ENCODE measurements at regions not wholly inside any gene's neighbourhood (a gene's known extent, or its start where the extent isn't known, plus 50 kb on each side); places are given as distances from the start of the nearest gene placed in this dataset.

- WGBS (ENCODE audit: insufficient coverage): no CpG with 5 or more reads among the region's 2 CpGs
- Mint-ChIP-seq H3K4me1 (no peaks in the 10 kb centered on the region), H3K36me3 (no peaks in the 10 kb centered on the region), H3K9me3 (peaks cover 0 to 5% (median 5%) of the 10 kb centered on the region in 3 donors), H3K27ac (no peak overlapping the region), H3K27me3 (no peaks in the 10 kb centered on the region), H3K4me3 (no peak overlapping the region)
- no peak for DNase-seq
- H3K36me3 ChIP-seq (ENCODE audit: control insufficient read depth in 2 of 2, extremely low read depth in 1 of 2, insufficient read depth in 1 of 2, low read length in 1 of 2): no peaks in the 10 kb centered on the region
- no peaks in the 10 kb centered on the region for H3K9me3 ChIP-seq
- ChIA-PET CTCF (interaction anchor here in 1 of 2 donors (0.7 kb wide), 1 partner anchor 20 kb away, joined by 3 read pairs; no protein-coding TSS in a partner anchor), POLR2A (interaction anchor here in 1 of 2 donors (0.6 kb wide), 1 partner anchor 546 kb away, joined by 3 read pairs; no protein-coding TSS in a partner anchor)
- no peak for ATAC-seq (replicated peaks in 1 of 4)
- no peaks in the 10 kb centered on the region for H3K27me3 ChIP-seq (replicated peaks in 1 of 2; ENCODE audit: control insufficient read depth in 2 of 2, extremely low read depth in 1 of 2, insufficient read depth in 2 of 2, low read length in 1 of 2)
- no peak overlapping the region for H3K27ac ChIP-seq (ENCODE audit: low read length)
- H3K4me3 ChIP-seq (ENCODE audit: control insufficient read depth in 1 of 2, extremely low read depth in 1 of 2, low read length in 1 of 2): no peak overlapping the region
- H3K4me1 ChIP-seq (ENCODE audit: control insufficient read depth in 1 of 2, extremely low read depth in 1 of 2, insufficient read depth in 2 of 2, low read length in 2 of 2): no peaks in the 10 kb centered on the region
Observed at GRCh38 chr3:106413683-106414082, 544.9 kb upstream of the CBLB start.

GRCh38 chr3:106420628-106421027 is 551.8 kb upstream of the CBLB start:
- Mint-ChIP-seq H3K4me3 (no peak overlapping the region), H3K27ac (no peak overlapping the region), H3K4me1 (peaks cover 10 to 21% (median 17%) of the 10 kb centered on the region in 3 donors), H3K36me3 (no peaks in the 10 kb centered on the region), H3K9me3 (no peaks in the 10 kb centered on the region), H3K27me3 (no peaks in the 10 kb centered on the region)
- Histone ChIP-seq H3K4me3 (ENCODE audit: control insufficient read depth in 1 of 2, extremely low read depth in 1 of 2, low read length in 1 of 2) (no peak overlapping the region), H3K36me3 (ENCODE audit: control insufficient read depth in 2 of 2, extremely low read depth in 1 of 2, insufficient read depth in 1 of 2, low read length in 1 of 2) (no peaks in the 10 kb centered on the region), H3K27ac (ENCODE audit: low read length) (no peak overlapping the region), H3K27me3 (replicated peaks in 1 of 2; ENCODE audit: control insufficient read depth in 2 of 2, extremely low read depth in 1 of 2, insufficient read depth in 2 of 2, low read length in 1 of 2) (no peaks in the 10 kb centered on the region), H3K9me3 (no peaks in the 10 kb centered on the region), H3K4me1 (ENCODE audit: control insufficient read depth in 1 of 2, extremely low read depth in 1 of 2, insufficient read depth in 2 of 2, low read length in 2 of 2) (no peaks in the 10 kb centered on the region)
- DNase-seq (no peak), ATAC-seq (replicated peaks in 1 of 4) (no peak)
- ChIA-PET CTCF (interaction anchor here in 1 of 2 donors (0.6 kb wide), 1 partner anchor 1564 kb away, joined by 4 read pairs; no protein-coding TSS in a partner anchor), POLR2A (no interaction called here)
- no CpG with 5 or more reads among the region's 2 CpGs for WGBS (ENCODE audit: insufficient coverage)

GRCh38 chr3:106421426-106421825 is 552.6 kb upstream of the CBLB start:
- Histone ChIP-seq H3K4me1 (ENCODE audit: control insufficient read depth in 1 of 2, extremely low read depth in 1 of 2, insufficient read depth in 2 of 2, low read length in 2 of 2) (no peaks in the 10 kb centered on the region), H3K27ac (ENCODE audit: low read length) (no peak overlapping the region), H3K27me3 (replicated peaks in 1 of 2; ENCODE audit: control insufficient read depth in 2 of 2, extremely low read depth in 1 of 2, insufficient read depth in 2 of 2, low read length in 1 of 2) (no peaks in the 10 kb centered on the region), H3K36me3 (ENCODE audit: control insufficient read depth in 2 of 2, extremely low read depth in 1 of 2, insufficient read depth in 1 of 2, low read length in 1 of 2) (no peaks in the 10 kb centered on the region), H3K9me3 (no peaks in the 10 kb centered on the region), H3K4me3 (ENCODE audit: control insufficient read depth in 1 of 2, extremely low read depth in 1 of 2, low read length in 1 of 2) (no peak overlapping the region)
- Mint-ChIP-seq H3K4me3 (no peak overlapping the region), H3K4me1 (peaks cover 10 to 25% (median 22%) of the 10 kb centered on the region in 3 donors), H3K36me3 (no peaks in the 10 kb centered on the region), H3K27ac (no peak overlapping the region), H3K27me3 (no peaks in the 10 kb centered on the region), H3K9me3 (no peaks in the 10 kb centered on the region)
- ChIA-PET CTCF (interaction anchor here in 1 of 2 donors (0.6 kb wide), 1 partner anchor 1565 kb away, joined by 4 read pairs; no protein-coding TSS in a partner anchor), POLR2A (no interaction called here)
- WGBS (ENCODE audit: insufficient coverage): no CpG with 5 or more reads among the region's 1 CpG
- DNase-seq: no peak
- no peak for ATAC-seq (replicated peaks in 1 of 4)

GRCh38 chr3:106421909-106422308 is 553.1 kb upstream of the CBLB start:
- no peaks in the 10 kb centered on the region for H3K4me1 ChIP-seq (ENCODE audit: control insufficient read depth in 1 of 2, extremely low read depth in 1 of 2, insufficient read depth in 2 of 2, low read length in 2 of 2)
- no peak overlapping the region for H3K4me3 Mint-ChIP-seq
- H3K4me3 ChIP-seq (ENCODE audit: control insufficient read depth in 1 of 2, extremely low read depth in 1 of 2, low read length in 1 of 2): no peak overlapping the region
- DNase-seq (no peak), ATAC-seq (replicated peaks in 1 of 4) (no peak)
- CTCF ChIA-PET: no interaction called here
- no peaks in the 10 kb centered on the region for H3K27me3 ChIP-seq (replicated peaks in 1 of 2; ENCODE audit: control insufficient read depth in 2 of 2, extremely low read depth in 1 of 2, insufficient read depth in 2 of 2, low read length in 1 of 2)
- H3K27ac ChIP-seq (ENCODE audit: low read length): no peak overlapping the region
- H3K4me1 Mint-ChIP-seq: peaks cover 10 to 25% (median 22%) of the 10 kb centered on the region in 3 donors
- H3K36me3 Mint-ChIP-seq: no peaks in the 10 kb centered on the region
- POLR2A ChIA-PET: no interaction called here
- H3K9me3 ChIP-seq: no peaks in the 10 kb centered on the region
- no peak overlapping the region for H3K27ac Mint-ChIP-seq
- no peaks in the 10 kb centered on the region for H3K27me3 Mint-ChIP-seq
- H3K36me3 ChIP-seq (ENCODE audit: control insufficient read depth in 2 of 2, extremely low read depth in 1 of 2, insufficient read depth in 1 of 2, low read length in 1 of 2): no peaks in the 10 kb centered on the region
- no peaks in the 10 kb centered on the region for H3K9me3 Mint-ChIP-seq

- ATAC-seq (replicated peaks in 1 of 4): no peak
- no peak overlapping the region for H3K27ac Mint-ChIP-seq
- ChIA-PET CTCF (interaction anchor here (0.7 kb wide), 2 partner anchors 20 to 948 kb away, joined by 3 to 4 read pairs; no protein-coding TSS in a partner anchor), POLR2A (interaction anchor here in 1 of 2 donors (0.7 kb wide), 1 partner anchor 11 kb away, joined by 5 read pairs; no protein-coding TSS in a partner anchor)
- DNase-seq: no peak
- H3K4me1 ChIP-seq (ENCODE audit: control insufficient read depth in 1 of 2, extremely low read depth in 1 of 2, insufficient read depth in 2 of 2, low read length in 2 of 2): no peaks in the 10 kb centered on the region
- no peaks in the 10 kb centered on the region for H3K9me3 Mint-ChIP-seq
- H3K27me3 ChIP-seq (replicated peaks in 1 of 2; ENCODE audit: control insufficient read depth in 2 of 2, extremely low read depth in 1 of 2, insufficient read depth in 2 of 2, low read length in 1 of 2): no peaks in the 10 kb centered on the region
- H3K4me3 ChIP-seq (ENCODE audit: control insufficient read depth in 1 of 2, extremely low read depth in 1 of 2, low read length in 1 of 2): no peak overlapping the region
- WGBS (ENCODE audit: insufficient coverage): no CpG with 5 or more reads among the region's 7 CpGs
- no peaks in the 10 kb centered on the region for H3K36me3 ChIP-seq (ENCODE audit: control insufficient read depth in 2 of 2, extremely low read depth in 1 of 2, insufficient read depth in 1 of 2, low read length in 1 of 2)
- no peaks in the 10 kb centered on the region for H3K27me3 Mint-ChIP-seq
- H3K4me1 Mint-ChIP-seq: peaks cover 10 to 25% (median 22%) of the 10 kb centered on the region in 3 donors
- no peaks in the 10 kb centered on the region for H3K36me3 Mint-ChIP-seq
- no peaks in the 10 kb centered on the region for H3K9me3 ChIP-seq
- H3K27ac ChIP-seq (ENCODE audit: low read length): no peak overlapping the region
- H3K4me3 Mint-ChIP-seq: no peak overlapping the region
Observed at GRCh38 chr3:106423321-106424225, 554.8 kb upstream of the CBLB start.

GRCh38 chr3:106425026-106425425 is 556.2 kb upstream of the CBLB start:
- no peak overlapping the region for H3K27ac ChIP-seq (ENCODE audit: low read length)
- WGBS (ENCODE audit: insufficient coverage): no CpG with 5 or more reads among the region's 2 CpGs
- H3K4me1 Mint-ChIP-seq: peaks cover 10 to 25% (median 22%) of the 10 kb centered on the region in 3 donors
- no peaks in the 10 kb centered on the region for H3K27me3 Mint-ChIP-seq
- no peak overlapping the region for H3K4me3 ChIP-seq (ENCODE audit: control insufficient read depth in 1 of 2, extremely low read depth in 1 of 2, low read length in 1 of 2)
- H3K27ac Mint-ChIP-seq: peak overlapping the region in 1 of 2 donors; percentile 19
- CTCF ChIA-PET: no interaction called here
- no peaks in the 10 kb centered on the region for H3K36me3 ChIP-seq (ENCODE audit: control insufficient read depth in 2 of 2, extremely low read depth in 1 of 2, insufficient read depth in 1 of 2, low read length in 1 of 2)
- H3K36me3 Mint-ChIP-seq: no peaks in the 10 kb centered on the region
- no peaks in the 10 kb centered on the region for H3K4me1 ChIP-seq (ENCODE audit: control insufficient read depth in 1 of 2, extremely low read depth in 1 of 2, insufficient read depth in 2 of 2, low read length in 2 of 2)
- H3K27me3 ChIP-seq (replicated peaks in 1 of 2; ENCODE audit: control insufficient read depth in 2 of 2, extremely low read depth in 1 of 2, insufficient read depth in 2 of 2, low read length in 1 of 2): no peaks in the 10 kb centered on the region
- DNase-seq (no peak), ATAC-seq (replicated peaks in 1 of 4) (no peak)
- H3K4me3 Mint-ChIP-seq: no peak overlapping the region
- H3K9me3 Mint-ChIP-seq: no peaks in the 10 kb centered on the region
- no peaks in the 10 kb centered on the region for H3K9me3 ChIP-seq
- POLR2A ChIA-PET: no interaction called here
